RWPE1 (cell line): ENCODE measurements at regions not wholly inside any gene's neighbourhood (a gene's known extent, or its start where the extent isn't known, plus 50 kb on each side); places are given as distances from the start of the nearest gene placed in this dataset.
"Not testable (repeated sequence)": the region's sequence is repeated elsewhere in the genome, so short reads cannot be mapped to it uniquely, and the experiment has no call there.

Source experiments
- CTCF ChIA-PET: fragments of 350-600 bp; sonication (Branson Sonifier 250); formaldehyde crosslinking; extraction: SDS; loops from one replicate; lab custom pipeline; 2021; lab: Yijun Ruan, JAX
- POLR2A ChIA-PET: fragments of 400-600 bp; formaldehyde crosslinking; extraction: SDS; loops from one replicate; lab custom pipeline; 2020; ENCODE audit warnings: antibody characterized with exemption; ENCODE audit not compliant: low non-redundant PET; lab: Yijun Ruan, JAX
- DNase-seq: peaks from one replicate; pipeline ENCODE4 v3.0.0; 2012; ENCODE audit warnings: low spot score
- H3K27ac ChIP-seq: fragments of 450-650 bp; 2 replicates; pipeline ENCODE4 v1.5.1; 2017
- CTCF ChIP-seq: fragments of 450-650 bp; conservative IDR thresholded peaks from 2 replicates; pipeline ENCODE4 v1.5.1; 2017; ENCODE audit warnings: low read depth, mild to moderate bottlenecking

- ChIA-PET CTCF (no interaction called here), POLR2A (no interaction called here)
- H3K27ac ChIP-seq: no peak overlapping the region
- no peak for DNase-seq
- TF ChIP-seq CTCF: no peak
Observed at GRCh38 chr15:22258398-22259150, 178.2 kb downstream of the OR4M2 start.

- POLR2A ChIA-PET, CTCF ChIA-PET, H3K27ac ChIP-seq, DNase-seq: not testable (repeated sequence)
Observed at GRCh38 chr15:22259151-22259750, 178.9 kb downstream of the OR4M2 start.

- POLR2A ChIA-PET: no interaction called here
- DNase-seq: no peak
- CTCF ChIA-PET: no interaction called here
- H3K27ac ChIP-seq: no peak overlapping the region
- no peak for TF ChIP-seq CTCF
Observed at GRCh38 chr15:22259881-22260421, 179.6 kb downstream of the OR4M2 start.

- DNase-seq: no peak
- TF ChIP-seq CTCF: no peak
- H3K27ac ChIP-seq: no peak overlapping the region
- POLR2A ChIA-PET: no interaction called here
- CTCF ChIA-PET: no interaction called here
Observed at GRCh38 chr15:22262613-22263020, 182.3 kb downstream of the OR4M2 start.

- H3K27ac ChIP-seq: no peak overlapping the region
- CTCF ChIA-PET: no interaction called here
- no peak for DNase-seq
- POLR2A ChIA-PET: no interaction called here
- TF ChIP-seq CTCF: no peak
Observed at GRCh38 chr15:22263738-22264137, 183.4 kb downstream of the OR4M2 start.

- POLR2A ChIA-PET, H3K27ac ChIP-seq, DNase-seq: not testable (repeated sequence)
- CTCF ChIA-PET: interaction anchor here (0.6 kb wide), 1 partner anchor 9 kb away, joined by 4 read pairs; no protein-coding TSS in a partner anchor
Observed at GRCh38 chr15:22264272-22264671, 183.9 kb downstream of the OR4M2 start.

- CTCF ChIA-PET: interaction anchor here (0.6 kb wide), 1 partner anchor 10 kb away, joined by 4 read pairs; no protein-coding TSS in a partner anchor
- no peak for TF ChIP-seq CTCF
- POLR2A ChIA-PET: no interaction called here
- DNase-seq: no peak
- peak overlapping the region; percentile 65 for H3K27ac ChIP-seq
Observed at GRCh38 chr15:22265056-22265945, 185.0 kb downstream of the OR4M2 start.
